GM19372 (cell line): ENCODE measurements at regions not wholly inside any gene's neighbourhood (a gene's known extent, or its start where the extent isn't known, plus 50 kb on each side); places are given as distances from the start of the nearest gene placed in this dataset.

Experiments used
- ATAC-seq: cut with Tn5 transposase; IDR thresholded peaks from one replicate; pipeline ENCODE4 v1.9.1; 2021; ENCODE audit warnings: mild to moderate bottlenecking, low read depth, moderate library complexity; ENCODE audit not compliant: unreplicated experiment

DNA sequence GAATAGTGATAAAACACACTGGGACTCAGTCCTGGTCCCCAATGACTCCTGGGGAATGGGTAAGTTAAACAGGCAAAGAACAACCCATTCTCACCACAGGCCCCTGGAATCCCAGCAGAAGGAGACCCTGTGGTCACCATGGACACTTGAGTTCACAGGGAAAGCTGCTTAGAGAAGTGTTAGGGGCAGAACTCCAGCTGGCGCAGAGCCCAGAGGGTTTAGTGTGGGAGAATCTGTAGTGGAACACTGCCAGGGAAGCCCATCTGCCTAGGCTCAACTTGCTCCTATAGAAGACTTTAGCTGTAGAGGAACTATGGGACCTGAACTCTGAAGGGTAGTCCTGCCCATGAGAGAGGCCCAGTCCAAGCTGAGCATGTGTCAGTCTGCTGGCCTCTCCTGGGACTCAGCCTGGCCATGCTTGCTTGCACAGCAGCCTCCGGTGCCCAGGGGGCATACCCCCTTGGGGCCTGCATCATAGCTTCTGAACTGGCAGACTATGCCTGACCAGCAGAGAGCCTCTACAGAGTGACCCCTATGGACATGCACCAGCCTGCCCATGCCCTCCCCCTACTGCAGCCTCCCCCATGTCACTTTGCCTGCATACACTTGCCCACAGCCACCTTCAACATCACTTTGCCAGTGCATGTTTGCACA, 343.5 kb downstream of the IDS start:
- ATAC-seq, result no peak

- no peak for ATAC-seq
Observed at GRCh38 chrX:149157976-149158375, 347.1 kb downstream of the IDS start.

- no peak for ATAC-seq
Observed at GRCh38 chrX:149152941-149153340, 352.2 kb downstream of the IDS start.

- ATAC-seq, result no peak
Observed at GRCh38 chrX:149151805-149152757, 353.0 kb downstream of the IDS start.

- no peak for ATAC-seq
Observed at GRCh38 chrX:149145845-149146285, 359.2 kb downstream of the IDS start.

- ATAC-seq, result no peak
Observed at GRCh38 chrX:149131774-149132173, 373.3 kb downstream of the IDS start.

DNA sequence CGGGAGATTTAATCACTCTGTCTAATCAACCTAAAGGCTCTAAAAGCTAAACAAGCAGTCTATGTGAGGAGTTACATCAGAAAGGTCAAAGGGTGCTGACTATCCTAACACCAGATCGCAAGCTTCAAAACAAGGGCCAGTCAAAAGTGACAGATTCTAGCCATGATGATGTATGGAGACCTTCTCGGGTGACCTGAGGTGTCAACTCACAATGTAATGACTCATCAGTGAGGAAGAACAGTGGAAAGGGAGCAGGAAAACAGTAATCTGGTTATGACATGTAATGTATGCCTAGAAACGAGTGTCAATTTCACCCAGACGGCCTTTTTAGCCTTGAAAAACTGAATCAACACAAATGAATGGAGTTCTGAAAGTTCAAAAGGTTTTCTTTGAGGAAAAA, 375.3 kb downstream of the IDS start:
- no peak for ATAC-seq

- no peak for ATAC-seq
Observed at GRCh38 chrX:149124526-149125108, 380.5 kb downstream of the IDS start.

DNA sequence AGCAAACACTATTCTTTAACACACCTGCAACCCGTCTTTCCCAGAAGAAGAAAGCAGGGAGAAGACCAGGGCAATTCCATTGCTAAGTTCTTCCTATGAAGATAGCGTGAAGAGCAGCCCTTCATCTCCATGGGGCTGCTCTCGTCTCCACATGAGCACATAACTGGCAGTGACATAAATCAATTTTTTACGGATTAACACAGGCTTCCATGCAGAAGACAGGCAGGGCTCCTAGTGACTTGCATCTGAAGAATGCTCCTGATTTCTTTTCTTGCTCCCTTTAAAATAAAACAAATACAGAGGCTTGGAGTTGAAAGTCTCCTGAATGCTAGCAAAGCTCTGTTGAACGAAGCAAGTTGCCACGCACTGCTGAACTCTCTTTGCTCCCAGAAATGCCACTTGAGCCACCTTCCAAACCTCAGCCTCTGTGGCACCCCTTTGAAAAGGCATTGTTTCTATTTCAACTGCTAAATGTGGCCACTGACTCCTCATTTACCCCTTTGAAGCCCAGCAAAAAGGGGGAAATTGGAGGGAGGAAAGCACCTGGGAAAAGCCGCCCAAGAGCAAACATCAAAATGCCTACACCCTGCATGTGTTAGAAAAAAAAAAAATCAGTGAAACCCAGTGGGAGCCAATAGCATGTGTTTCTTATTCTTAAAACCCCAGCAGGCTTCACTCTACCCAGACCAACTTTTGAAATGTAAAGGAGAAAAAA, 383.7 kb downstream of the IDS start:
- ATAC-seq, result no peak

DNA sequence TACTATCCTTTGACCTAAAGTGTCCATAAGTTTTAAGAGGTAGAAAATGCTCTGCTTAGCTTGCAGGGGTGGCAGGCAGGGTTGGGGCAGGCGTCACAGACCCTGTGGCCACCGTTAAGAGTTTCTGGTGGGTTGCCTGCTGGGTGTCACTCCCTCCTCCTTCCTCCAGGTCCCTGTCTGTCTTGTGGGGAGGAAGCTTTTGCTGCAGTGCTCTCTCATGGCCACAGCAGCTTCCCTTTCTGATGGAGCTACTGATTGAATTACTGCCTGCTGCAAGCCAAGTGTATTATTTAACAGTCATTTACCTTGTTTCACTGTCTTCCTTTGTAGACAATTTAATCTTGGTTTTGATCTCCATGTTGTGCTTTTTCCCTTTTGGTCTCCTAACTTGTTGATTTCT, 384.6 kb downstream of the IDS start:
- no peak for ATAC-seq

- ATAC-seq, result no peak
Observed at GRCh38 chrX:149114874-149115273, 390.2 kb downstream of the IDS start.

DNA sequence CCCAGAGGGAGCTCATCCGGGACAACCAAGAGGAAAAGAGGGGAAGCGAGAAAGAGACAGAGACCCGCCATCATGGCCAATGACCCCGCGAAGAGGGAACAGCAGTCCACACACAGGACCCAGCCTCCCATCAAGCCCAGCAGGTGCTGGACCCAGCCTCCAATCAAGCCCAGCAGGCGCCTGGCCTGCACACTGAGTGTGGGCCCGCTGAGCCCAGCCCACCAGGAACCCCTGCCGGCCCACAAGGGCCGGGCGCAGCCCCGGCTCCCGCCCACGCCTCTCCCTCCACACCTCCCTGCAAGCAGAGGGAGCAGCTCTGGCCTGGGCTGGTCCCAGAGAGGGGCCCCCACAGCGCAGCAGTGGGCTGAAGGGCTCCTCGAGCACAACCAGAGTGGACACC, 391.1 kb downstream of the IDS start:
- ATAC-seq, result no peak

- no peak for ATAC-seq
Observed at GRCh38 chrX:149097786-149098185, 407.3 kb downstream of the IDS start.

DNA sequence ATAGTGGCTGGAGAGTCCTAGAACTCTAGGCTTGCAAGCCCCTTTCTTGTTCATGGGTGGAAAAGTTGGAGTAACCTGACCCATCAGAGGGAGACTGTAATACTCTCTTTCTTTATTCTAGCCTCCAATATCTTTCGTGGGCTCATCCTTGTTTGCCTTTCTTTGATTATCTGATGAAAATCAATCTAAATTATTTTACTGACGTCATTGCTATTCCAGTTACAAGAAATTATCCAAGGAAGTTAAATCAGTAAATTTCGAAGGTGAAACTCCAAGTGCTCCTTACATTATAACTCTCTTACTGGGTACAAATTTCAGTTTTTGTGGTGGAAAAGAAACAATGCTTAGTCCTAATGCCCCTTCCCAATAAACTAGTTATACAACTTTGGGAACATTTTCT, 412.9 kb downstream of the IDS start:
- ATAC-seq, result no peak

DNA sequence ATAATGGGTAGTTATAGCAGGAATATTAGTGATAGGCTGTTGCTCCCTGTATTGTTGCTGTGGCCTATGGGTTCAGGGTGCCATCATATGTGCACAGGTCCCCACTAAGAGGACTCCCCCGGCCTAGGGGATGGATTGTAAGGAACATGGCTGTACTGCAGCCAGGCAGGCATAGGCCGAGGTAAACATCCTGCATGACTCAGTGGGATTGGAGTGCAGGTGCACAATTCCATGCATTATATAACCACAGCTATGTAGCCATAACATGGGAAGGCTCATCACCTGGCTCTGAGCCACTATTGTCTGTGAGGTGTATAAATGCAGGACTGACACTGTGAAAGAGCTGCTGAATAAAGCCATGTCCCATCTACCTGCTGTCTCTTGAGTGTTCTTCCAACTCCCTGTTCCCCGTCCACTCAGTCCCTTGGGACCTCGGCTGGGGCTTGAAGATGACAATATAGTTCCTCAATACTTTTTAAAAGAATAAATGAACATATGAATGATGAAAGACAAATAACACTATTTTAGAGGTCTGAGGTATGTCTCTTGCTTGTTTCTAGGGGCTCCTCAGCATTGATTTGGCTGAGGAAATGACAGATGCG, 425.2 kb downstream of the IDS start:
- no peak for ATAC-seq

DNA sequence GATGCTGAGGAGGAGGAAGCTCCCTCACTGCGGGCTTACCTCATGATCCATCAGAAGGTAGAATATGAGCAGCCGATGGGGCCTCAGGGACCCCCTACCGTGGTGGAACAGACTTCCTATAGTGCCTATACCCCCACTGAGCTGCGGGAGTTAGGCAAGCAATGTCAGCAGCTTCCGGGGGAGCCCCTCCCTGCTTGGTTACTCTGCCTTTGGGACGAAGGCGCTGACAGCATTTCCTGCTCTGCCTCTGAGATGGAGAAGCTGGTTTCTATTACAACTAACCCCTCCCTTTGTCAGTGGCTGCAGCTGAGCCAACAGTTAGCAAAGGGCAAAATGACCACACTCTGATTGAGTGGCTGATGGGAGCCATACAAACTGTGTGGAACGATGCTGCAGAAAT, 430.7 kb downstream of the IDS start:
- no peak for ATAC-seq

DNA sequence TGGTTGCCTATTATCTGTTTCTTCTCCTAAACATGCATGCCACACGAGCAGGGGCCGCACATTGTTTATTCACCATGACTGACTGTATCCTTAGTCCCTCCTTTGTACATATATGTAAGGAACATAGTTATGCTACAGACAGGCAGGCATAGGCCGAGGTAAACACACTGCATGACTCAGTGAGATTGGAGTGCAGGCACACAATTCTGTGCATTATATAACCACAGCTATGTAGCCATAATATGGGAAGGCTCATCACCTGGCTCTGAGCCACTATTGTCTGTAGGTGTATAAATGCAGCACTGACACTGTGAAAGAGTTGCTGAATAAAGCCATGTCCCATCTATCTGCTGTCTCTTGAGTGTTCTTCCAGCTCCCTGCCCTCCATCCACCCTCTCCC, 431.6 kb downstream of the IDS start:
- ATAC-seq, result no peak

DNA sequence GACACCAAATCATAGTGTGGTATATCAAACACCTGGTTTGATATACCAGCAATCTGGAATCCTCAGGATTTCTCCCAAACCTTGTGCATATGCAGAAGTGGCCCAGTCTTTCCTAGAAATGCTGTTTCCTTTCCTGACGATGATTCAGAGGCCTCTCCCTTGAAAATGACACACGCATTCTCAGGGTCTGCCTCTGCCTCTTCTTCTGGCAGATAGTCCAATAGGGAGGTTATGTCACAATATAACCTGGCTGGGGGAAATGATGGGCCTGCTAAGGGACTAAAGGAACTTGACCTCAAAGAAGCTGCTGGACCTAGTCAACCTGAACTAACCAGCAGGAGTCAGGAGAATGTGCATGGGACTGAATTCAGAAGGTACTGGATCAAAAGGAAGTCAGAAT, 435.2 kb downstream of the IDS start:
- ATAC-seq, result no peak

DNA sequence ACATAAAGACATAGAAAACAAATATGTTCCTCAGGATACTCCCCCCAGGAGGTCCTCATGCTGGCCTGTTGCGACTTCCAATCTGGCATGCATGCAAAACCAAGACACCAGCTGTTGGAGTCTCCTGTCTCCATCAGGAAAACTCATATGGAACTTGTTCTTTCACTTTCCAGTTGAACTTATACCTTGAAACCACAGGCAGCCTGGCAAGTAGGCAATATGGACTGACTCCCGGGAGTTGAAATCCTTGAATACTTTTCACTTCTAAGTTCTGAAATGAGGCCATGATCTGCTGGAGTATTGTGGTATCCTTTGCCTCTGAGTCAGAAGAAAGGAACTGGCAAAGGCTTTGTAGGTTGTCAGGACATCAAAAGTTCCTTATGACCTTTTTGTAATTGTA, 444.2 kb downstream of the IDS start:
- ATAC-seq, result no peak
